H1 (cell line): ENCODE measurements at regions not wholly inside any gene's neighbourhood (a gene's known extent, or its start where the extent isn't known, plus 50 kb on each side); places are given as distances from the start of the nearest gene placed in this dataset.

Source experiments
- MAX ChIP-seq: IDR thresholded peaks from 2 replicates; pipeline ENCODE4 v1.6.1; 2012; ENCODE audit warnings: inconsistent platforms
- POLR2A ChIP-seq, 2 experiments: IDR thresholded peaks; 1 replicate in 1 of 2; 2 replicates in 1 of 2; pipeline ENCODE4 v1.6.1; 2011; ENCODE audit warnings: low read depth in 2 of 2, low read length in 2 of 2, mild to moderate bottlenecking in 2 of 2; ENCODE audit errors: control extremely low read depth in 1 of 2
- RNF2 ChIP-seq: fragments of 200-900, 300-1000 bp; sonication (generic); IDR thresholded peaks from 2 replicates; pipeline ENCODE4 v1.7.1; 2016; ENCODE audit warnings: borderline replicate concordance, low read depth, mild to moderate bottlenecking, antibody characterized with exemption, low read length; ENCODE audit not compliant: poor library complexity, severe bottlenecking; ENCODE audit errors: missing control alignments
- TAF1 ChIP-seq: IDR thresholded peaks from 2 replicates; pipeline ENCODE4 v1.6.1; 2011; ENCODE audit warnings: mild to moderate bottlenecking, low read depth, low read length

- TF ChIP-seq POLR2A (IDR thresholded peaks at IDR 0.05; ENCODE audit: control extremely low read depth in 1 of 2, low read depth in 2 of 2, low read length in 2 of 2) (no peak), RNF2 (no peak), TAF1 (no peak), MAX (no peak)
These were observed 65.2 kb upstream of the PODXL start for GRCh38 chr7:131621652-131622051.
